GM23338 (cell line): ENCODE measurements at regions not wholly inside any gene's neighbourhood (a gene's known extent, or its start where the extent isn't known, plus 50 kb on each side); places are given as distances from the start of the nearest gene placed in this dataset.

ENCODE experiments used
- ATAC-seq: fragments of 200-7000 bp; cut with Tn5 transposase; 3 replicates; pipeline ENCODE4 v1.9.1; 2020
- DNase-seq: peaks from one replicate; pipeline ENCODE4 v3.0.0-alpha.2; 2015; ENCODE audit warnings: low spot score
- H2AFZ ChIP-seq: fragments of 200-600 bp; sonication (generic); 2 replicates; pipeline ENCODE4 v1.8.0; 2016; ENCODE audit warnings: antibody characterized with exemption, mild to moderate bottlenecking, moderate library complexity
- H3F3A ChIP-seq: fragments of 200-600 bp; sonication (generic); replicated peaks from 2 replicates; pipeline ENCODE4 v1.8.0; 2017; ENCODE audit warnings: antibody characterized with exemption, mixed run types, low read depth
- H3K27ac ChIP-seq: fragments of 200-600 bp; sonication (generic); 2 replicates; pipeline ENCODE4 v1.6.1; 2016; ENCODE audit warnings: low read depth
- H3K27me3 ChIP-seq: fragments of 200-600 bp; sonication (generic); 2 replicates; pipeline ENCODE4 v1.8.0; 2016; ENCODE audit warnings: mild to moderate bottlenecking, mixed run types, moderate library complexity; ENCODE audit not compliant: insufficient read depth
- H3K36me3 ChIP-seq: fragments of 200-600 bp; sonication (generic); 2 replicates; pipeline ENCODE4 v1.8.0; 2016; ENCODE audit warnings: mild to moderate bottlenecking; ENCODE audit not compliant: insufficient read depth
- H3K4me1 ChIP-seq: fragments of 200-600 bp; sonication (generic); 2 replicates; pipeline ENCODE4 v1.8.0; 2016; ENCODE audit warnings: mild to moderate bottlenecking, moderate library complexity; ENCODE audit not compliant: insufficient read depth
- H3K4me2 ChIP-seq: fragments of 200-600 bp; sonication (generic); 2 replicates; pipeline ENCODE4 v1.7.1; 2017; ENCODE audit warnings: mixed run types
- H3K4me3 ChIP-seq: fragments of 200-600 bp; sonication (generic); 2 replicates; pipeline ENCODE4 v1.6.1; 2016; ENCODE audit warnings: mixed run types
- H3K79me2 ChIP-seq: fragments of 200-600 bp; sonication (generic); replicated peaks from 2 replicates; pipeline ENCODE4 v1.8.0; 2017; ENCODE audit warnings: mild to moderate bottlenecking; ENCODE audit not compliant: insufficient read depth
- H3K9me2 ChIP-seq: fragments of 200-600 bp; sonication (generic); 2 replicates; pipeline ENCODE4 v1.8.0; 2017; ENCODE audit not compliant: insufficient read depth
- H4K20me1 ChIP-seq: fragments of 200-600 bp; sonication (generic); replicated peaks from 2 replicates; pipeline ENCODE4 v1.8.0; 2017; ENCODE audit warnings: mild to moderate bottlenecking; ENCODE audit not compliant: insufficient read depth
- H3K27ac Mint-ChIP-seq: 2 replicates; pipeline ENCODE4 v1.8.0; 2020; ENCODE audit warnings: inconsistent platforms, mild to moderate bottlenecking, moderate library complexity, mixed read lengths
- H3K27me3 Mint-ChIP-seq: 3 replicates; pipeline ENCODE4 v1.8.0; 2022; ENCODE audit warnings: low read depth, mild to moderate bottlenecking, moderate library complexity, mixed read lengths, inconsistent platforms; ENCODE audit not compliant: insufficient read depth, poor library complexity
- H3K36me3 Mint-ChIP-seq: 3 replicates; pipeline ENCODE4 v1.8.0; 2021; ENCODE audit warnings: low read depth, mild to moderate bottlenecking, inconsistent platforms, moderate library complexity, mixed read lengths
- H3K4me1 Mint-ChIP-seq: 3 replicates; pipeline ENCODE4 v1.8.0; 2020; ENCODE audit warnings: mild to moderate bottlenecking, inconsistent platforms, mixed read lengths
- H3K4me3 Mint-ChIP-seq: 3 replicates; pipeline ENCODE4 v1.8.0; 2021; ENCODE audit warnings: moderate library complexity, mild to moderate bottlenecking, inconsistent platforms, mixed read lengths
- H3K9me3 Mint-ChIP-seq: 3 replicates; pipeline ENCODE4 v1.8.0; 2020; ENCODE audit warnings: moderate library complexity, mild to moderate bottlenecking, inconsistent platforms, mixed read lengths
- CREB1 ChIP-seq: fragments of 250-450 bp; sonication (Bioruptor Pico); IDR thresholded peaks from 2 replicates; pipeline ENCODE4 v1.5.0; 2020; ENCODE audit warnings: low read depth, mild to moderate bottlenecking, moderate library complexity
- CTCF ChIP-seq, 2 experiments: fragments of 200-600 bp in 1 of 2; sonication (generic) in 1 of 2; conservative IDR thresholded peaks; 2 replicates each; pipeline versions ENCODE4 v1.5.1 to v1.6.1; 2016 to 2017; ENCODE audit warnings: antibody characterized with exemption in 2 of 2, low read depth in 2 of 2, mild to moderate bottlenecking in 2 of 2, moderate library complexity in 1 of 2
- ETS1 ChIP-seq: IDR thresholded peaks from 2 replicates; pipeline ENCODE4 v1.6.1; 2016; ENCODE audit warnings: antibody characterized with exemption
- EZH2 ChIP-seq: fragments of 200-600 bp; sonication (generic); IDR thresholded peaks from one replicate; pipeline ENCODE4 v1.8.0; 2017; ENCODE audit warnings: antibody characterized with exemption, mild to moderate bottlenecking, low read depth; ENCODE audit not compliant: unreplicated experiment
- EZH2phosphoT487 ChIP-seq: fragments of 200-600 bp; sonication (generic); IDR thresholded peaks from one replicate; pipeline ENCODE4 v1.8.1; 2018; ENCODE audit warnings: antibody characterized with exemption; ENCODE audit not compliant: unreplicated experiment
- JUNB ChIP-seq: IDR thresholded peaks from one replicate; pipeline ENCODE4 v1.6.1; 2016; ENCODE audit warnings: antibody characterized with exemption; ENCODE audit not compliant: unreplicated experiment
- NANOG ChIP-seq: IDR thresholded peaks from 2 replicates; pipeline ENCODE4 v1.6.1; 2016; ENCODE audit warnings: antibody characterized with exemption, borderline replicate concordance
- POLR2AphosphoS5 ChIP-seq: IDR thresholded peaks from 2 replicates; pipeline ENCODE4 v1.6.1; 2016; ENCODE audit warnings: antibody characterized with exemption, low read depth
- REST ChIP-seq: IDR thresholded peaks from one replicate; pipeline ENCODE4 v1.6.1; 2018; ENCODE audit warnings: antibody characterized with exemption; ENCODE audit not compliant: unreplicated experiment
- STAT1 ChIP-seq: IDR thresholded peaks from one replicate; pipeline ENCODE4 v1.6.1; 2016; ENCODE audit warnings: antibody characterized with exemption; ENCODE audit not compliant: unreplicated experiment
- ZNF114 ChIP-seq: fragments of 250-450 bp; sonication (Bioruptor Pico); IDR thresholded peaks from 2 replicates; pipeline ENCODE4 v1.5.0; 2020; ENCODE audit warnings: mild to moderate bottlenecking, moderate library complexity
- ZNF331 ChIP-seq: fragments of 250-450 bp; sonication (Bioruptor Pico); IDR thresholded peaks from 2 replicates; pipeline ENCODE4 v1.5.0; 2020; ENCODE audit warnings: low read depth, mild to moderate bottlenecking, moderate library complexity
- ZNF462 ChIP-seq: fragments of 250-450 bp; sonication (Bioruptor Pico); IDR thresholded peaks from 2 replicates; pipeline ENCODE4 v1.5.0; 2020; ENCODE audit warnings: mild to moderate bottlenecking, moderate library complexity

- no peaks in the 10 kb centered on the region for H3K36me3 ChIP-seq
- H3K4me2 ChIP-seq = no peak overlapping the region
- ATAC-seq (no peak), DNase-seq (no peak)
- Mint-ChIP-seq H3K27ac (no peak overlapping the region), H3K4me3 (no peak overlapping the region), H3K4me1 (peaks cover 30% of the 10 kb centered on the region), H3K9me3 (no peaks in the 10 kb centered on the region), H3K36me3 (no peaks in the 10 kb centered on the region), H3K27me3 (peaks cover 4% of the 10 kb centered on the region)
- H3K4me1 ChIP-seq = peaks cover 21% of the 10 kb centered on the region
- no peak overlapping the region for H2AFZ ChIP-seq
- H4K20me1 ChIP-seq = no peaks in the 10 kb centered on the region
- no peak overlapping the region for H3K4me3 ChIP-seq
- no peaks in the 10 kb centered on the region for H3F3A ChIP-seq
- H3K27me3 ChIP-seq = no peaks in the 10 kb centered on the region
- TF ChIP-seq CREB1 (CRISPR knock-in tag) (no peak), JUNB (no peak), ETS1 (no peak), ZNF331 (CRISPR knock-in tag) (no peak), EZH2 (no peak), NANOG (no peak), ZNF114 (CRISPR knock-in tag) (no peak), EZH2phosphoT487 (no peak), STAT1 (no peak), POLR2AphosphoS5 (no peak), ZNF462 (CRISPR knock-in tag) (no peak), CTCF (conservative IDR thresholded peaks at IDR 0.05; ENCODE audit: low read depth in 2 of 2) (no peak), REST (no peak)
- no peak overlapping the region for H3K27ac ChIP-seq
- H3K9me2 ChIP-seq = no peaks in the 10 kb centered on the region
- no peaks in the 10 kb centered on the region for H3K79me2 ChIP-seq
Measured at GRCh38 chr12:115868624-115869023, 408.9 kb downstream of the MED13L start.
